ENCODE measurements at regions not wholly inside any gene's neighbourhood (a gene's known extent, or its start where the extent isn't known, plus 50 kb on each side); places are given as distances from the start of the nearest gene placed in this dataset.

DNA sequence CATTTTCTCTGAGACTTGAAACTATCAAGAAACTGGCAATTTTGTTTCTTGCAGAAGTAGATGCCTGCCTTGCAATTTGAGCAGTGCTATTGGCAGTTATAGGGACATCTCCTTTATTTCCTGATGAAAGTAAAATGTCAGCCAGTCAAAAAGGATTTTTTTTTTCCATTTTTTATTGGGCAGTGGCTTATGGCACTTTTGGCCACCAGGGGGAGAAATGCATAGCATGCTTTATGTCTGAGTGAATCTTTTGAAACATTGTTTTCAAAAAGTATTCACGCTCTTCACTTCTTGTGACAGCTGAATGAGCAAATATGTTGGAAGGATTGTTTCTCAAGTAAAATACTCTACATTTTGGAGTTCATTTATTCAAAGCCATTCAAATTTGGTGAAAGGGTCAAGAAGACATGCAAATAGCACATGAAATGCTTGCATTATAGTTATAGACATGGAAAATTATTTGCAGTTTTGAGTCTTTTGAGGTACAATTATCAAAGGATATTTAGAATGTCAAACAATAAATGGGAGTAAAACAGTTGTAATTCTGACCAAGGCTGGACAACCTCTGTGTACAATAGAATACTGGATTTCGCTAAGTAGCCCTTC lies 491.0 kb downstream of the CDH2 start:
- no peak for DNase-seq

DNA sequence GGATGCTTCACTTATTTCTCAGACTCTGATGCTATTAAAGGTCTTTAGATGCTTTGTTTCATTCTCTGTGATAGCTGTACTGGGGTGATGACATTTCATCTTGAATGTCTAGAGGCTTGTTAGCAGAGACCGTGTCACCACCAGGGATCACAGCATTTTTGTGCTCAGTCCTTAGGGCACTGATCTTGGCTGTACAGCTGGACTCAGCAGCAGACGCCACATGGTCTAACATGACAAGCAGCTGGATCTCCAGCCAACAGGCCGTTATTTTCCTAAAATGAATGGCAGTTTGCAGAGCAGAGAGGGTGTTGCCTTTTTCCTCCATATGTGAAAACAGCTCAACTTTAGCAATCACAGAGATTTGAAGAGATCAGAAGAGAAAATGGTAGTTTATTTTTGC lies 491.8 kb downstream of the CDH2 start:
- DNase-seq: no peak

DNA sequence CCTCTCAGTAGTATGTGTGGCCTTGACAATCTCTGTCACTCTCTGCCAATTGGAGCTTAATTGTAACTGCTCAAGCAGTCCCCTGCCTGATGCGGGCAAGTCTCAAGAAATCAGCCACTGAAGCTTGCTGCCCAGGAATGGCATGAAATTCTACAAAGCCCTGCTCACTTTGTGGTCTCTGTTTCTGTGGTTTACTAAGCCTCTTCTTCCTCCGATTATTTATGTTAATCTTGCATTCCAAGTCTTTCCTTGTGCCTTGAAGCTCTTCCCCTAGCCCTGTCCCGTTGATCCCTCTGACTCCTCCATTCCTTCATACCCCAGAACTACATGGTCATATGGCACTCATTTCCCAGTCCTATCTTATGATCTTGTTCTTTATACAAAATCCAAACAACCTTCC lies 489.3 kb upstream of the CHST9 start:
- DNase-seq: no peak

DNA sequence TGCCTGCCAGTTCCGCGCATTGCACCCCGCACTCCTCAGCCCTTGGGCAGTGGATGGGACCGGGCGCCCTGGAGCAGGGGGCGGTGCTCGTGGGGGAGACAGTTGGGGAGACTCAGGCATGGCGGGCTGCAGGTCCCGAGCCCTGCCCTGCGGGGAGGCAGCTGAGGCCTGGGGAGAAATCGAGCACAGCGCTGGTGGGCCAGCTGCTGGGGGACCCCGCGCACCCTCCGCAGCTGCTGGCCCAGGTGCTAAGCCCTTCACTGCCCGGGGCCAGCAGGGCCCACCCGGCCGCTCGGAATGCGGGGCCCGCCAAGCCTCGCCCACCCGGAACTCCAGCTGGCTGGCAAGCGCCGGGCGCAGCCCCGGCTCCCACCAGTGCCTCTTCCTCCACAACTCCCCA lies 488.8 kb upstream of the CHST9 start:
- DNase-seq: no peak

DNA sequence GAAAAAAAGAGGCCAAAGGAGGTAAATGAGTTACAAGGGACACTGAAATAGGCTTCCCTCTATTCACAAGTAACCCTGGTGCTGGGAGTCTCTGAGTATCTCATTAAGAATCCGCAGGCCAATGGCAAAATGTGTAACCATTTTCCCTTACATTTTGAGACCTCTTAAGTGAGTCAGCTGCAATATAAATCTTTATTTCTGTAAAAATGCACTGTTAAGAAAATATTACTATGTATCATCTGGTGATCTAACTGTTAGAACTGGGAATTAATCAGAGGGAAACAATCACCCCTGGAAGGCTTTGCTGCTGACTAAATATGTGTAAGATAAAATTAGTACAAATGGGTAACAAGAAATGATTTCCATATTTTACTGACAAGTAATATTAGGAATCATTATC lies 483.1 kb upstream of the CHST9 start:
- no peak for DNase-seq

DNA sequence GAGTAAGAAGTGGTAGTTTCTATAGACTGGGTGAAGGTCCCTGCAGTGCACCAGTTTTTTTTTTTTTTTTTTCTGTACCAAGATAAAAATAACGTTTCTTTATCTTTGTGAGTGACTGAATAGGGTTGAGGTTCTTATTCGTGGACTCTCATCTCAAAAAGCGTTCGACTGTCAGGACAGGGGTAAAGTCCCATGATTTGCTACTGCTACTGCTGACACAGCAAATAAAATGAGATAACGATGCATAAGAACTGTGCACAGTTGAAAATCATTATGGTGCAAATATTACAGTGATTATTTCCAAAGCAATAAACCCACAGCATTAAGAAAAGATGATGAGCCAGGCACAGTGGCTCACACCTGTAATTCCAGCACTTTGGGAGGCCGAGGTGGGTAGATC lies 482.0 kb upstream of the CHST9 start:
- no peak for DNase-seq

DNA sequence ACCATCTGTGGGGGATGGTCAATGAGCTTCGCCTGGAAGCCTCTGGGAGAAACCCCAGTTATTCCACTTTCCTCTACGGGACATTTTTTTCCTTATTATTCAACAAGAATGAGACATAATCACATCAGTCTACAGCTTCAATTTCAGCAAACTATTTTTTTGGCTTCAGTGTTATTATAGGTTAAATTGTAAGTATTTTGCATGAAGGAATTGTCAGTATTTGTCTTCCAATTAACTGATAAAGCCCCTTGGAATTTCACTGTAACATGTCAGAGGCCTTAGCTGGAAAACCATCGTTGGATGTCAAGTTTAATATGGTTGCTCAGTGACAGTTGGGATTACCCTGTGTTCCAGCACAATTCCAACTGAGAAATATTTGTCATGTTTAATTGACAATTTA lies 480.9 kb upstream of the CHST9 start:
- DNase-seq: no peak

DNA sequence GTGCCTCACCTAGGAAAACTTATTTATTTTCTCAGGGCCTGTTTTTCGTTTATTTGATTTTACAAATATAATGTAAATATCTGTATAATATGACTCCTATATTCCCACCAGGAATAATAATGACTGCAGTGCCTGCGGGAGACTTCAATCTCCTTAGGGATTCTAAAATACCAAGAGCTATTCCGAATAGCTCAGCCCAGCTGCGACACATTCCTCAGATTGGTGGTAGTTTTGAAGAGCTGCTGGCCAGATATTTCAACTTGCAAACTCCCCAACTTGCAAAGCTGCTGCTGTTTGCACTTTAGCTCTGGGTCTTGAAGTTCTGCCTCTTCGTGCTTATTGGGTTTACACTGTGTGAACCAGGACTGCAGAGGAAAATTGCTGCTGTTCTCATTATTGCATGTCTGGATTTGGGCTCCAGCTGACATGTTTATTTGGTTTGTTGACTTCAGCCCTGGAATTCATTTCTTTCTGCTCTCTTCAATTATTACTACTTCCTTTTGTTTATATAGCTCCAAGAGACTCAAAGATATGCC lies 480.2 kb upstream of the CHST9 start:
- DNase-seq: no peak

DNA sequence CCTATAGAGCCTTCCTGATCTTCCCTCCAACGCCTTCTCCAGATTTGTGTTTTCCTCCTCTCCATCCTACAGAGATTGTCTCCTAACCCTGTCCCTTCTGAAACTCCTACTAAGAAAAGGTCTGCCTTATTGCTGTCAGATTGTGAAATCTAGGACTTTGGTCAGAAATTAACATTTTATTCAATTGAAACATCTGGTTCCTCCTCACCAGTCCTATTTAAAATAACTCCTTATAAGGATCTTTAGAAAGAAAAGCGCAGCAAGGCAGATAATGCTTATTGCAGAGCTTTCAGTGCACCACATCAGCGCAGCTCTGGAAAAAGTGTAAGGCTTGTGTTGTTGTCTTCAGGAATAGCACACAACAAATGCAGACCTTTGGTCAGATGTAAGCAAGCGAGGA lies 477.8 kb upstream of the CHST9 start:
- DNase-seq: no peak

DNA sequence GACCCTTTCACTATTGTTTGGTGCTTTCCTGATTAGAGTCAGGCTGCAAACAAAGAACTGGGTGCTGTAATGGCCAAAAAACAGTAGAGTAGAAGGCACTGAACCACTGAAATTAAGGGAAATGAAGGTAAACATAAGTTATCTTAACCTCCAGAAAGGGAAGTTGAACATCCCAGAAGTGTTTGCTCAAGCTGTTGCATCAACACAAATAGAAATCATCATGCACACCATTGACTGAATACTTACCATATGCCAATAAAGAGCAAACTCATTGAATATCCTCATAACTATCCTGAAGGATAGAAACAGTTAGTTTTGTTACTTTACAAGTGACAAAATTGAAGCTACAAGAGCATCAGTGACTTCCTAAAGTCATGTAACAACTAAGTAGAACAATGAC lies 477.4 kb upstream of the CHST9 start:
- DNase-seq: no peak

DNA sequence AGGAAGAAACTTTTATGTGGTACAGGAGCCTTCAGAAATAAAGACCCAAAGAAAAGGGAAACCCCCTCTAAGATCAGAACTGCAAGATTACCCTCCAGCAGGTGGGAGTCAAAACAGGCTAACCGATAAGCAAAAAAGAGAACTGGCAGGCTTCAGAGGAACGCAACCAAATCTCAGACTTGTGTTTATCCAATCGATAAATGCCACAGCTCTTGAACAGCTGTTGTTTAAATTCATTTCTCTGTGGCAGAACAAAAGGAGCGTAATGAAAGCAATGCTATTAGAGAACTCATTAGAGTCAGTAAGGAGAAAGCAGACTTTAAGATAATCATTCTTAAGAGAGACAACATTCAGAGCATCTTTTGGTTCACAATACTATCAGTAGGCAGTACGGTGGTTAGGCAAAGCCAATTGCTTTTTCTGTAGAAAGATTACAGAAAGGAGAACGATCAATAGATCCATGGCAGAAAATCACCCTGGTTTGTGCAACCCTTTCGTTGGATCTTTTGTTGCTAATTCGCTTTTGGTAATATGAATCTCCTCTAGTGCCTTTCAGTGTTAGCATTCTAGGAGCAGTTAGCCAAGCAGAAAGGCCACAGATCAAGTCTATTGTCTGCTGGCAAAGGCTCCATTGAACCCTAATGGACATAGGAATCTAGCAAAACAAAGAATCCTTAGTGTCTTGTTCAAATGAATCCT lies 476.4 kb upstream of the CHST9 start:
- DNase-seq: no peak

DNA sequence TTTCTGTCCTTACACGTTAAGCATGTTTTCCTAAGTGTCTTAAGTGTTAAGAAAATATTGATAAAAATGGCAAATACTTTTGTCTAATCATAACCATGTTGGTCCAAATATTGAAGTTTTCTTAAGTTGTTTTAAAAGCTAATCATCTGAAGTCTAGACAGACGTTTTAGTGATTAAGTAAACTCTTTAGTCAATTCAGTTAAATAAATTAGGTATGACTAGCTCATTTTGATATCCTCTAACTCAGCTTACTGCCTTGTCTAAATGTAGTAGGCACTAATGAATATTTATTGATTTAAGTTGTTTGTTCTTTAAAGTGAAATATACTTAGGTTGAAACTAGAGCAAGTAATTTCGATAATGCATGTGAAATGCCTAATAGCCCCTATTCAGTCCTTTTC lies 471.8 kb upstream of the CHST9 start:
- no peak for DNase-seq

DNA sequence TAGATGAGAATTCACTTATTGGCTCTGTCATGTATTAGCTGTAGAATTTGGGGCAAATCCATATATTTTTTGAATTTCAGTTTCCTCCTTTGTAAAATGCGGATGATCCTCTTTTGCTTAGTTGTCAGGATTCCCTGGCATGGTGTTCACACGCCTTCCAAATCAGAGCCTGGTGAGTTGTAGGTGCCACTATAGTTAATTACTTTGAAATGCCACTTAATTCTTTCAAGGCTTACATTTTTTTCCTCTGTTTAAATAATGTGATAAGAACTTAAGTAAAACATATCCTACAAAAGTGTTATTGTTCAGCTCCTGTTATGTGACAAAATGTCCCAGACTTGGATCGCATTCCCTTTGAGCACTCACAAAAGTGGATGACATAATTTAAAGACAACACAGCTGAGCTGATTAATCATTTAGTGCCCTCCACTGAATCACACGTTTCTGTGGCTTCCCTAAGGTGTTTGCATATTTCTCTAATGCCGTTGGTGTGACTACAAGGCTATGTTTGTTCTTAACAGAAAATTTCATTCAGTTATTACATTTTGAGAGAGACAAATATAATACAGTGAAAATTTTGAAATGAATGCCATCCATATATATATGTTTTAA lies 471.2 kb upstream of the CHST9 start:
- no peak for DNase-seq

DNA sequence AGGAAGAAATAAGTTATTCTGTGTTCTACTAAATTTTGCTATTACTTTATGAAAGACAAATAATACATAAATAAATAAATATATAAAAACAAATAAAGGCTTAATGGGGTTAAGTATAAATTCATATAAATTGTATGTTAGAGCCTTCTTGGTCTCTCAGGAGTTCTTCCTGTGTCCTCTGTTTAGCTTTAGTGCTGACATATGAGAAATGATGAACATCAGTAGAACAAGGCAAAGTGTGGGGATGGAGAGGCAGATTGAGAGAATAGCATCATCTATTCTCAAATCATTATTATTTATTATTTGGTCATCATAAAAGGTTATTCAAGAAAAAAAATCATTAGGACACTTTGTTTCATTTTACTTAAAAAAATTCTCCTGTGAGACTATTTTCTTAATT lies 468.1 kb upstream of the CHST9 start:
- no peak for DNase-seq

DNA sequence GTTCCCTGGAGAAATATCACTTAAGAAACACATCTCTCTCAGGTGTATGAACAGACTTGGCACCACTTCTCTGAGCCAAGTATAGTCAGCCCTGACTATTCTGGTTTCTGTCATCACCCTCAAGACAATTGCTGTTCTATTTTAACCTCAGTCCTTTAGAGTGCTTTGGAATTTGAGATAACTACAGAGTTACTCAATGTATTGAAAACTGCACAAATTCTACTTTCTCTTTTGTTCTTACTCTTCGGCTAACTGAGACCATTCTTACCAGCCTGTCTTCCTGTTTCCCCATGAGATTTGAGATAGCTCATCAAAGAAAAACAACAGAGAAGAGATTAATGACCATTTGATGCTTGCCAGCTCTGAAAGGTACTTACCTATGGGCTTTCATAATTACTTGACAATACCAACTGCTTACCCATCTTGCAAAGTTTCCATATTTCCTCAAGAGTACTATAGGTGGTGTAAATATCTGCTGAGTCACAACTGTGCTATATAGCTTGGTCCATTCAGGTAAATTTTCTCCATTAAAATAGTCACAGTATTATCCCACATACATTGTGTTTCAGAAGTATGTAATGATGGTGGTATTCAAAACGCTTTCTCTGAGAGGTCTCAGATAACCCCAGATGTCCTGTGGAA lies 467.5 kb upstream of the CHST9 start:
- DNase-seq: no peak

DNA sequence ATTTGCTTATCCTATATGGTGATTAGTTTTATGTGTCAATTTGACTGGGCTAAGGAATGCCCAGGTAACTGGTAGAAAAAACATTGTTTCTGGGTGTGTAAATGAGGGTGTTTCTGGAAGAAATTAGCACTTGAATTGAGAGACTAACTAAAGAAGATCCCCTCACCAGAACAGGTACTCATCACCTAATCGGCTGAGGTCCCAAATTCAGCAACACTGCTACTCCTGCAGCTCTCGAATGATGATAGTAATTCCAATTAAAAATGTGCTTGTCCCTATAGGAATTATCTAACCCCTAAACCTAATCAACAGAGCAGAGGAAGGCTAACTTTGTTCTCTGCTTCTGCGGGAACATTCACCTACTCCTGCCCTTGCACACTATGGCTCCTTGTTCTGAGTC lies 464.5 kb upstream of the CHST9 start:
- no peak for DNase-seq

DNA sequence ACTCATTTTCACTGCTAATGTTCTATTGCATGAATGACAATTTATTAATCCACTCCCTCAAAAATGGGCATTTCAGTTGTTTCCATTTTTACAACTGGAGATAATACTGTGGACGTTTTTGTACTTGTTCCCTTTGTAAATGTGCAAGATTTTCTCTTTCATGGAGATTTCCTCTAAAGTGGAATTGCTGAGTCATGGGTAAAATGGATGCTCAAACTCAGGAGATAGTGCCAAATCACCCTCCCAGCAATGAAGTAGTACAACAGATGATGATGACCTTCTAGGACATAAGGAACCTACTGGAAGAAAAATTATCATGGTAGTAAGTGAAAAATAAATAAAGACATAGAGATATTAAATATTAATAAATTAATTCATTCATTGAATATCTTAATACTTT lies 460.8 kb upstream of the CHST9 start:
- no peak for DNase-seq

DNA sequence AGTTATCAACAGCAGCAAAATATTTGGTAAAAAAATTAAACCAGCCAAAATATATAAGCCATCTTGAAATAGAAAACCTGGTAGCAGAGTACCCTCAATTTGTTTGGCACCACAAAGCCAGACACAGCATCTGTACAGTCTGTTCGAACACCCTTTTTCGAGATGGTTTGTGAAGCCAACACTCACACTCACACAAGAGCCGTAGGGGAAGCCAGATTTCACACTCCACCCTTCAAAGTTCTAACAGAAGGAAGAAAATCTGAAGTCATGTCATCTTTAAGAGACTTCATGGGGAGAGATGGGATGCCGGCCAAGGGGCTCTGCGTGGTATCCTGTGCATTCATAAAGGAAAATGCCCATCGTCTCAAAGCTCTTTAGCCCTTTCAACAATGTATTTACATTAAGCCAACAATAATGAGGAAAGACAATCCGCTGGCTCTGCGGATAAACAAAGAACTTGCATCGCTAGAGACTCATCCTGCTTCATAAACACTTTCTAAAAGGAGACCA lies 451.5 kb upstream of the CHST9 start:
- no peak for DNase-seq

DNA sequence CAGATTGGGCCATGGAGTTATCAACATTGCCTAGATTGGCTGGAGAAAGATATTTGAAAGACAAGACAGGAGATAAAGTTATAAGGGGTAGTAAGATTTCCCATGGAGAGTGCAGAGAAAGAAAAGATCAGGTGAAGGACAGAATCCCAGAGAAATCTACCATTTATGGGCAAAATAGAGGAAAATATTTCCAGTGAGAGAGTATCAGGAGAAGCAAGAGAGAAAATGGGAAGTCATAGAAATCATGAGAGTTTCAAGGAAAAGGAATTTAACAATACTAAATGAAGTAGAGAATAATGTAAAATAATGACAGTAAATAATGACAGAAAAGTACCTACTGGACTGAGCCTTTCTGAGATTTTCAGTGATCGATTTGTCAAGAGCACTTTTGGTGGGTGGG lies 447.6 kb upstream of the CHST9 start:
- DNase-seq: no peak

DNA sequence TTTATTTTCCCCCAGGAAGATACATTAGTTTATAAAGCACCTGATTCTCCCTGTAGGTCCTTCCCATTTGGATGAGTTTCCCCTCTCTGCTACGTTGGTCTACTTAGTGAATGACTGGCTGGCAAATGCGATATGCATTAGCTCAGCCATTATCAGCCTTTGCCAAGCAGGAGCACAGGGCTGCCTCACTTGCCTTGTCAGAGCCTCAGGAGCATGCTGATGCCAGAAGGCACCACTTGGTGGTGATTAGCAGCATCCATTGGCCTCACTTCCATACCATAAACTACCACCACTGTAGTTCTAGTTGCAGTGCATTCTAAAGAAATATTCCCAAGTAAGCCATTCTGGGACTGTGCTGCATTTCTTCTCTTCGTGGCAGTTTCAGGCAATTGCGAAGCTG lies 442.8 kb upstream of the CHST9 start:
- DNase-seq: no peak

DNA sequence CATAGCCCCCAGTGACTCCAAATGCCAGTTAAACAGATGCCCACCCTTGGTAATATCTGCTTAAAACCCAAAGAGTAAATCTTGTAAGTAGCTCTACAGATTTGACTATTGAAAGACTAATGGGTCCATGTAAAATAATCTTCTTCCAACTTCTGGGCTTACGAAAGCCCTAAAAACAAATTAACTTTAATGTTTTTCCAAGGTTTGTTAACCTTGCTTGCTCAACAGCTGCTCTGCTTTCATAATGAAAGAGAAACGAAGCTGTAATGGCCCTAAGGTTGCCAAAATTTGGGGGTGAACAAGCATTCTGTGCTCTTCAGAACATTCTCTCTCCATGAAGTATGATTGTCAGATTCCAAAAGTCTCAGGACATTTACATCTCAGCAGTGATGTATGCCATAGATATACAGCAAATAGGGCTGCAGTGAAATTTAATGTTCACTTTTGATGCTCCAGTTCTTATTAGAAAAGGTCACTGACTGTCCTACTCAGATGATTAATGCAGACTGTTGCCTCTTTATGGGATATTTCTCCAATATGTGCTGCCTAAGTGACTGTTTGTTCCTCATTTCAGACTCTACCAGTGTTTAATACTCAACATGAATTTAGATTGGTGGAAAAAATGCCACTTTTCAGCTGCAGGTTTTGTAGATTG lies 436.3 kb upstream of the CHST9 start:
- DNase-seq: no peak

DNA sequence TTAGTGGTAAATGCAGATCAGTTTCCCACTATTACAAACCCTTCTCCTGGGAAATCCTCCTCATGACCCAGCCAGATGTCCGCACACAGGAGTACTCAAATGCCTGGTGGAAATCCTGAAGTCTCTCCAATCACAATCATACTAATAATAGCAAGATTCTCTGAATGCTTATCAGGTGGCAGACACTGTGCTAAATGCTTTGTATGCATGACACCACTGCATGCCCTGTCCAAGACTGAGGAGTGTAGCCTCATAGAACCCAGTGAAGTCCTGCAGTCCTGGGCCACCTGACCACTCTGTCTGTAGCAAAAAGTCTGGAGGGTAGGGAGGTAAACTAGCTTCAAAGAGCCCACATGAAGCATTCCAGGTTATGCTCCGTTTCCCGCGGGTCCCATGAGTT lies 434.8 kb upstream of the CHST9 start:
- no peak for DNase-seq

DNA sequence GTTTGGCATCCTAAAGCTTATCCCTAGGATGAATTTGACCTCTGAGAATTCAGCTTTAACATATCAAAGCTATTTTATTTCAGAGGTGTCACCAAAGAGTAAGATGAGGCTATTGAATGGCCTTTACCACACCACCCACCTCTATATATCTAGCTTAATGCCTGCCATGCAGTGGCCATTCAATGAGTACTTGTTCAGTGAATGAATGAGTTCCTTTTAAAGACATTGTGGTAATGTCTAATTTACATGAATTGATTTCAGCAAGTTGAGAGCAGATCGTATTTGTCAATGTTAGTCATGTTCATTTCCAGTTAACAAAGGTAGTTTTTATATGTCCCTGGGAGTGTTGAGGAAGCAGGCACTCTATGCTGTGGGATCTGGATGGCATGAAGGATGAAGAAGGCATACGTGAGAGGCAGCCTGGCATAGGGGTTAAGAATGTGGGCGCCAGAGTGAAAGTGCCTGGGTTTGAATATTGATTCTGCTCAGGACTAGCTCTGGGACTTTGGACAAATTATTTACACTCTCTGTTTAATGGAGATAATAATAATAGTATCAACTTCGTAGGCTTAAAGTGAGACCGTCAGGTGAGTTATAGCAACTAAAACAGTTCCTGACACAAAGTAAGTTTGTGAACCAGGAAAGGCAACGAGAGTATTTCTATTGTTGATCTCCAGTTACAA lies 434.1 kb upstream of the CHST9 start:
- no peak for DNase-seq
